ENCODE measurements at regions not wholly inside any gene's neighbourhood (a gene's known extent, or its start where the extent isn't known, plus 50 kb on each side); places are given as distances from the start of the nearest gene placed in this dataset.
"Not testable (repeated sequence)": the region's sequence is repeated elsewhere in the genome, so short reads cannot be mapped to it uniquely, and the experiment has no call there.

DNA sequence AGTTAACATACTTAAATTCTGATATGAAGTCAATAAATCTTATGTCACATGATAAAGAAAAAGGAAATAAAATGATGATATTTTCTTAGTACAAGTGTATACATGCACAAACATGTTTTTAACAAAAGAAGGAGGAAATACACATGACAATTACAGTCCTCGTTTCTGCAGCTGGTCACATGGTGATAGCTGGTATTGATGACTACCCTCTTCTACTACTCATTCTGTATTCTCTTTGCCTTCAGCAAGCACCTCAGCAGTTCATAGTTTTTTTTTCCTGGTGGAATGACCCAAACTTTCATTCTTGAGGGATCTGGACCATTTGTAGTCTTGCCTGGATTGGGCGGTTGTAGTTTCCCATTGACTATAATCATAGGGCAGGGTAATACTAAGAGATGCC, 64.4 kb upstream of the CFAP126 start:
- in situ Hi-C loops (cut with MboI; ENCODE audit: low pct_unique_long_range_greater_than_20kb, low sequenced_read_pairs, unreplicated experiment): no loop called here
- TF ChIP-seq, protein P1, sequence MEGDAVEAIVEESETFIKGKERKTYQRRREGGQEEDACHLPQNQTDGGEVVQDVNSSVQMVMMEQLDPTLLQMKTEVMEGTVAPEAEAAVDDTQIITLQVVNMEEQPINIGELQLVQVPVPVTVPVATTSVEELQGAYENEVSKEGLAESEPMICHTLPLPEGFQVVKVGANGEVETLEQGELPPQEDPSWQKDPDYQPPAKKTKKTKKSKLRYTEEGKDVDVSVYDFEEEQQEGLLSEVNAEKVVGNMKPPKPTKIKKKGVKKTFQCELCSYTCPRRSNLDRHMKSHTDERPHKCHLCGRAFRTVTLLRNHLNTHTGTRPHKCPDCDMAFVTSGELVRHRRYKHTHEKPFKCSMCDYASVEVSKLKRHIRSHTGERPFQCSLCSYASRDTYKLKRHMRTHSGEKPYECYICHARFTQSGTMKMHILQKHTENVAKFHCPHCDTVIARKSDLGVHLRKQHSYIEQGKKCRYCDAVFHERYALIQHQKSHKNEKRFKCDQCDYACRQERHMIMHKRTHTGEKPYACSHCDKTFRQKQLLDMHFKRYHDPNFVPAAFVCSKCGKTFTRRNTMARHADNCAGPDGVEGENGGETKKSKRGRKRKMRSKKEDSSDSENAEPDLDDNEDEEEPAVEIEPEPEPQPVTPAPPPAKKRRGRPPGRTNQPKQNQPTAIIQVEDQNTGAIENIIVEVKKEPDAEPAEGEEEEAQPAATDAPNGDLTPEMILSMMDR (IDR thresholded peaks at IDR 0.05; ENCODE audit: extremely low read depth, insufficient read depth, missing control alignments): no peak

DNA sequence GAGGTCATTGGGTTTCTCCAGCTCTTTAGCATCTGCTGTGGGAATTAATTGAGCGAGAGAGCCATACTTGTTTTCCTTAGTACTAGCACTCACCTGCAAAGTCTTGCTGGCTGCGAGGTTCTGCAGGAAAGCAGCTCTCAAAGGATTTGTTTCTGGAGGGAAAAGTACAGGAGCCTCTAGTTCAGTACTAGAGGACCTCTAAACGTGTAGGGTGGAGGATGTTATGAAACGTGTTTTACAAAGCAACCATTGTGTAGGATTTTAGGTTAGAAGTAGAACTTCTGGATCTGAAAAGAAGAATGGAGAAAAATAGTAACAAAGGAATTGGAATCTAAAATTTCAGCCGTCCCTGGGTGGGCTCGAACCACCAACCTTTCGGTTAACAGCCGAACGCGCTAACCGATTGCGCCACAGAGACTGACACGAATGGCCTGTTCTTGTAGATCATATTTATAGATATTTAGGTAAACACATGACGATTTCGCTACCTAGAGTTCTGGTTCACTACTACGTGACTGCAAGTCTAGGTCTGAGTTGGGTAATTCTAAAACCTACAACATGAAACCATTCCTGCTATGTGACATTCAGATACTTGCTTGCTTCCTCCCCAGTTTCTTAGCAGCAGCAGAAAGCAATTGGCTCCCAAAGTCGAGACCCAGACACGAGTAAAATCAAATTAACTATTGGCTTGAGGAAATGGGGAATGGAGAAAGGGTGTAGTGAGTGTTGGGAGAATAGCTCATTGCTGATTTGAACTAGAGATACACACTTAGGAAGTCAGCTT, 60.2 kb upstream of the CFAP126 start:
- TF ChIP-seq, protein P1 (IDR thresholded peaks at IDR 0.05; ENCODE audit: extremely low read depth, insufficient read depth, missing control alignments): no peak
- in situ Hi-C loops (cut with MboI; ENCODE audit: low pct_unique_long_range_greater_than_20kb, low sequenced_read_pairs, unreplicated experiment): no loop called here
- DNase-seq (ENCODE audit: low spot score): peak; percentile 50

More for the DNA sequence above, 64.4 kb upstream of the CFAP126 start:
- no peak for DNase-seq (ENCODE audit: low spot score)

GRCh38 chr1:161422914-161423313, 55.2 kb upstream of the CFAP126 start:
- DNase-seq (ENCODE audit: low spot score); in situ Hi-C loops (cut with MboI; ENCODE audit: low pct_unique_long_range_greater_than_20kb, low sequenced_read_pairs, unreplicated experiment): not testable (repeated sequence)

- TF ChIP-seq, protein P1 (IDR thresholded peaks at IDR 0.05; ENCODE audit: extremely low read depth, insufficient read depth, missing control alignments): no peak
- in situ Hi-C loops (cut with MboI; ENCODE audit: low pct_unique_long_range_greater_than_20kb, low sequenced_read_pairs, unreplicated experiment): no loop called here
- DNase-seq (ENCODE audit: low spot score): no peak
Measured at GRCh38 chr1:161421456-161421855, 53.8 kb upstream of the CFAP126 start.

DNA sequence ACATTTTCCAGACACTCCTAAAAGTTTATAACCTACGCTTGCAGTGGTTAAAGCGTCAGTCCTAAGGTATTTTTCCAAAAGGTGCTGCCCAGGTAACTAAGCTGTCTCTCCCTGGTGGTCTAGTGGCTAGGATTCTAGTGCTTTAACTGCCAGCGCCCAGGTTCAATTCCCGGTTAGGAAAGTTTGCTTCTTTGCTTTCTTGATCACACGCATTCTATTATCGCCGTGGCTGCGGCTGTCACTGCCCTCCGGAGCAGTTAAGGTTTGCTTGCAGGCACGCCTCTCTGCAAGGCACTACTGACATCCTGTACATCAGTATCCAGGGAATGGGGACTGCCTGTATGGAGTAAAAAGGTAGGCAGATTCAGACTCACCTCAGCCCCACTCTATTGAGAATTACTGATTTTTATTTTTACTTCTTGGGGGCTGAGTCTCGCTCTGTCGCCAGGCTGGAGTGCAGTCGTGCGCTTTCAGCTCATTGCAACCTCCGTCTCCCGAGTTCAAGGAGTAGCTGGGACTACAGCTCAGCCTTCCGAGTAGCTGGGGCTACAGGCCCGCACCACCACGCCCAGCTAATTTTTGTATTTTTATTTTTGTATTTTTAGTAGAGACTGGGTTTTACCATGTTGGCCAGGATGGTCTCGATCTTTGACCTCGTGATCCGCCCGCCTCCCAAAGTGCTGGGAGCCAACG, 53.2 kb upstream of the CFAP126 start:
- in situ Hi-C loops (cut with MboI; ENCODE audit: low pct_unique_long_range_greater_than_20kb, low sequenced_read_pairs, unreplicated experiment): no loop called here
- DNase-seq (ENCODE audit: low spot score): no peak
- TF ChIP-seq, protein P1 (IDR thresholded peaks at IDR 0.05; ENCODE audit: extremely low read depth, insufficient read depth, missing control alignments): no peak

DNA sequence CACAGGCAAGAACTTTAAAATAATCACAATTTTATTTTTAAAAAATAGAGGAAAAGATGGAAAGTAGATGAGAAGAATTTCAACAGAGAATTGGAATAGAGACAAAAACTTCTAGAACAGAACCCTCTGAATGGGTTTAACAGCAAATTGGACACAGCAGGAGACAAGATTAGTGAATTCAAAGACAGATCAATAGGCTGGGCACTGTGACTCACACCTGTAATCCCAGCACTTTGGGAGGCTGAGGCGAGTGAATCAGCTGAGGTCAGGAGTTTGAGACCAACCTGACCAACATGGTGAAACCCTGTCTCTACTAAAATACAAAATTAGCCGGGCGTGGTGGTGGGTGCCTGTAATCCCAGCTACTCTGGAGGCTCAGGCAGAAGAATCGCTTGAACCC, 49.9 kb upstream of the CFAP126 start:
- in situ Hi-C loops (cut with MboI; ENCODE audit: low pct_unique_long_range_greater_than_20kb, low sequenced_read_pairs, unreplicated experiment); DNase-seq (ENCODE audit: low spot score): not testable (repeated sequence)

Data from GM13977 (cell line).